ENCODE measurements at regions not wholly inside any gene's neighbourhood (a gene's known extent, or its start where the extent isn't known, plus 50 kb on each side); places are given as distances from the start of the nearest gene placed in this dataset.
"Not testable (repeated sequence)": the region's sequence is repeated elsewhere in the genome, so short reads cannot be mapped to it uniquely, and the experiment has no call there.

- Histone ChIP-seq H3F3A (replicated peaks; ENCODE audit: insufficient read depth) (no peaks in the 10 kb centered on the region), H3K9ac (no peak overlapping the region), H3K36me3 (replicated peaks in 1 of 2; ENCODE audit: control insufficient read depth in 1 of 2, insufficient read depth in 2 of 2, low read length in 1 of 2) (no peaks in the 10 kb centered on the region), H3K4me1 (ENCODE audit: control insufficient read depth in 1 of 2, insufficient read depth in 2 of 2, low read depth in 1 of 2, low read length in 1 of 2) (no peaks in the 10 kb centered on the region), H3K27me3 (ENCODE audit: insufficient read depth) (no peaks in the 10 kb centered on the region), H2AFZ (ENCODE audit: low read depth) (no peak overlapping the region), H3K79me2 (ENCODE audit: insufficient read depth) (no peaks in the 10 kb centered on the region), H4K20me1 (ENCODE audit: insufficient read depth) (no peaks in the 10 kb centered on the region), H3K4me2 (no peak overlapping the region), H3K9me3 (no peaks in the 10 kb centered on the region), H3K27ac (ENCODE audit: low read depth in 2 of 2, low read length in 1 of 2) (no peak overlapping the region), H3K9me2 (no peaks in the 10 kb centered on the region), H3K4me3 (ENCODE audit: low read depth in 2 of 2, low read length in 1 of 2) (no peak overlapping the region)
- TF ChIP-seq, protein P1, sequence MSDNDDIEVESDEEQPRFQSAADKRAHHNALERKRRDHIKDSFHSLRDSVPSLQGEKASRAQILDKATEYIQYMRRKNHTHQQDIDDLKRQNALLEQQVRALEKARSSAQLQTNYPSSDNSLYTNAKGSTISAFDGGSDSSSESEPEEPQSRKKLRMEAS (IDR thresholded peaks at IDR 0.05; ENCODE audit: low read depth), result no peak
- TF ChIP-seq, protein P2, sequence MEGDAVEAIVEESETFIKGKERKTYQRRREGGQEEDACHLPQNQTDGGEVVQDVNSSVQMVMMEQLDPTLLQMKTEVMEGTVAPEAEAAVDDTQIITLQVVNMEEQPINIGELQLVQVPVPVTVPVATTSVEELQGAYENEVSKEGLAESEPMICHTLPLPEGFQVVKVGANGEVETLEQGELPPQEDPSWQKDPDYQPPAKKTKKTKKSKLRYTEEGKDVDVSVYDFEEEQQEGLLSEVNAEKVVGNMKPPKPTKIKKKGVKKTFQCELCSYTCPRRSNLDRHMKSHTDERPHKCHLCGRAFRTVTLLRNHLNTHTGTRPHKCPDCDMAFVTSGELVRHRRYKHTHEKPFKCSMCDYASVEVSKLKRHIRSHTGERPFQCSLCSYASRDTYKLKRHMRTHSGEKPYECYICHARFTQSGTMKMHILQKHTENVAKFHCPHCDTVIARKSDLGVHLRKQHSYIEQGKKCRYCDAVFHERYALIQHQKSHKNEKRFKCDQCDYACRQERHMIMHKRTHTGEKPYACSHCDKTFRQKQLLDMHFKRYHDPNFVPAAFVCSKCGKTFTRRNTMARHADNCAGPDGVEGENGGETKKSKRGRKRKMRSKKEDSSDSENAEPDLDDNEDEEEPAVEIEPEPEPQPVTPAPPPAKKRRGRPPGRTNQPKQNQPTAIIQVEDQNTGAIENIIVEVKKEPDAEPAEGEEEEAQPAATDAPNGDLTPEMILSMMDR (IDR thresholded peaks at IDR 0.05), result no peak
- TF ChIP-seq USF2 (IDR thresholded peaks at IDR 0.05; ENCODE audit: borderline replicate concordance, low read depth, low read length), result no peak
- DNase-seq, result no peak
- 83% methylated on average over 4 of the region's 4 CpGs for WGBS (ENCODE audit: low lambda C conversion rate)
- ChIA-PET POLR2A (no interaction called here), CTCF (interaction anchor here (1.1 to 5.5 kb wide), 2 partner anchors 10 to 44 kb away, joined by 5 to 34 read pairs; no protein-coding TSS in a partner anchor)
Measured at GRCh38 chr10:117486606-117487005, 55.9 kb upstream of the EMX2 start.

- Histone ChIP-seq H3F3A (replicated peaks; ENCODE audit: insufficient read depth) (no peaks in the 10 kb centered on the region), H3K4me1 (ENCODE audit: control insufficient read depth in 1 of 2, insufficient read depth in 2 of 2, low read depth in 1 of 2, low read length in 1 of 2) (no peaks in the 10 kb centered on the region), H3K9ac (no peak overlapping the region), H2AFZ (ENCODE audit: low read depth) (no peak overlapping the region), H3K4me2 (no peak overlapping the region), H3K27ac (ENCODE audit: low read depth in 2 of 2, low read length in 1 of 2) (no peak overlapping the region), H3K36me3 (replicated peaks in 1 of 2; ENCODE audit: control insufficient read depth in 1 of 2, insufficient read depth in 2 of 2, low read length in 1 of 2) (no peaks in the 10 kb centered on the region), H3K27me3 (ENCODE audit: insufficient read depth) (no peaks in the 10 kb centered on the region), H3K4me3 (ENCODE audit: low read depth in 2 of 2, low read length in 1 of 2) (no peak overlapping the region), H4K20me1 (ENCODE audit: insufficient read depth) (no peaks in the 10 kb centered on the region), H3K79me2 (ENCODE audit: insufficient read depth) (no peaks in the 10 kb centered on the region), H3K9me2 (no peaks in the 10 kb centered on the region), H3K9me3 (no peaks in the 10 kb centered on the region)
- ChIA-PET CTCF (interaction anchor here (5.5 kb wide), 1 partner anchor 14 kb away, joined by 34 read pairs; no protein-coding TSS in a partner anchor), POLR2A (no interaction called here)
- DNase-seq, result no peak
- WGBS (ENCODE audit: low lambda C conversion rate), result 24% methylated on average over 5 of the region's 5 CpGs
- TF ChIP-seq NFIC (IDR thresholded peaks at IDR 0.05; ENCODE audit: borderline replicate concordance) (no peak), CHD2 (IDR thresholded peaks at IDR 0.05; ENCODE audit: low read length, partially characterized antibody) (no peak), TCF12 (IDR thresholded peaks at IDR 0.05) (no peak), NRF1 (IDR thresholded peaks at IDR 0.05; ENCODE audit: low read depth, low read length) (no peak)
Measured at GRCh38 chr10:117483056-117483590, 59.4 kb upstream of the EMX2 start.

DNA sequence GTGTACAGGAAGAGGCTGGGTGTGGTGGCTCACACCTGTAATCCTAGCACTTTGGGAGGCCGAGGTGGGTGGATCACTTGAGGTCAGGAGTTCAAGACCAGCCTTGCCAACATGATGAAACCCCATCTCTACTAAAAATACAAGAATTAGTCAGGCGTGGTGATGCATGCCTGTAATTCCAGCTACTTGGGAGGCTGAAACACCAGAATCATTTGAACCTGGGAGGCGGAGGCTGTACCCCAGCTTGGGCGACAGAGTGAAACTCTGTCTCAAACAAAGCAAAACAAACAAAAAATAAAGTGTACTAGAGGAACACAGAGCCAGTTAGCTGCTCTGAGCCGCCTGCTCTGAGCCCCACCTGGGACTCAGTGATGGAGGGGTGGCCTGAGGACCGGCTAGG, 61.5 kb upstream of the EMX2 start:
- 42% methylated on average over 6 of the region's 6 CpGs for WGBS (ENCODE audit: low lambda C conversion rate)
- CTCF ChIA-PET, result interaction anchor here (1.6 kb wide), 1 partner anchor 16 kb away, joined by 6 read pairs; no protein-coding TSS in a partner anchor
- POLR2A ChIA-PET, result not testable (repeated sequence)

More for the DNA sequence above, 61.5 kb upstream of the EMX2 start:
- not testable (repeated sequence) for H3K27ac ChIP-seq (ENCODE audit: low read depth in 2 of 2, low read length in 1 of 2); H4K20me1 ChIP-seq (ENCODE audit: insufficient read depth); H3K9me3 ChIP-seq; H3K79me2 ChIP-seq (ENCODE audit: insufficient read depth); H3K4me1 ChIP-seq (ENCODE audit: control insufficient read depth in 1 of 2, insufficient read depth in 2 of 2, low read depth in 1 of 2, low read length in 1 of 2); DNase-seq; H3K4me2 ChIP-seq; H3K9ac ChIP-seq; H3K36me3 ChIP-seq (replicated peaks in 1 of 2; ENCODE audit: control insufficient read depth in 1 of 2, insufficient read depth in 2 of 2, low read length in 1 of 2); H2AFZ ChIP-seq (ENCODE audit: low read depth); H3K27me3 ChIP-seq (ENCODE audit: insufficient read depth); H3K4me3 ChIP-seq (ENCODE audit: low read depth in 2 of 2, low read length in 1 of 2); H3K9me2 ChIP-seq; H3F3A ChIP-seq (replicated peaks; ENCODE audit: insufficient read depth)

Data from SK-N-SH (cell line).